Omental fat pad (tissue), 3 donors: ENCODE measurements at regions not wholly inside any gene's neighbourhood (a gene's known extent, or its start where the extent isn't known, plus 50 kb on each side); places are given as distances from the start of the nearest gene placed in this dataset.

Source experiments
- ATAC-seq: fragments of 150-250 bp; one replicate; pipeline ENCODE4 v1.9.1; 2016; ENCODE audit warnings: mild to moderate bottlenecking, moderate library complexity; ENCODE audit not compliant: low FRiP score
- DNase-seq: peaks from one replicate; pipeline ENCODE4 v3.0.0-alpha.2; 2019; ENCODE audit warnings: low spot score
- CTCF ChIP-seq, 3 donors: fragments of 450-650 bp; IDR thresholded peaks; one replicate each; pipeline ENCODE4 v1.5.1; 2016 to 2017; ENCODE audit warnings: antibody characterized with exemption in 3 of 3, mild to moderate bottlenecking in 3 of 3, moderate library complexity in 2 of 3

- ATAC-seq = peak; percentile 45
- no peak for TF ChIP-seq CTCF (IDR thresholded peaks at IDR 0.05)
- no peak for DNase-seq
Measured at GRCh38 chr1:22204989-22205913, 62.4 kb upstream of the WNT4 start.

GRCh38 chr1:22206551-22207125 lies 63.7 kb upstream of the WNT4 start:
- ATAC-seq = no peak
- no peak for TF ChIP-seq CTCF (IDR thresholded peaks at IDR 0.05)
- DNase-seq = no peak

- TF ChIP-seq CTCF (IDR thresholded peaks at IDR 0.05) = no peak
- ATAC-seq = no peak
- DNase-seq = no peak
Measured at GRCh38 chr1:22207511-22208267, 64.8 kb upstream of the WNT4 start.

GRCh38 chr1:22208268-22208972 lies 65.5 kb upstream of the WNT4 start:
- DNase-seq = no peak
- no peak for ATAC-seq
- no peak for TF ChIP-seq CTCF (IDR thresholded peaks at IDR 0.05)

- ATAC-seq = no peak
- no peak for DNase-seq
- TF ChIP-seq CTCF (IDR thresholded peaks at IDR 0.05) = no peak
Measured at GRCh38 chr1:22208973-22209378, 66.1 kb upstream of the WNT4 start.

GRCh38 chr1:22210176-22210575 lies 67.3 kb upstream of the WNT4 start:
- DNase-seq = no peak
- TF ChIP-seq CTCF (IDR thresholded peaks at IDR 0.05) = no peak
- no peak for ATAC-seq
